ENCODE measurements at regions not wholly inside any gene's neighbourhood (a gene's known extent, or its start where the extent isn't known, plus 50 kb on each side); places are given as distances from the start of the nearest gene placed in this dataset.

DNA sequence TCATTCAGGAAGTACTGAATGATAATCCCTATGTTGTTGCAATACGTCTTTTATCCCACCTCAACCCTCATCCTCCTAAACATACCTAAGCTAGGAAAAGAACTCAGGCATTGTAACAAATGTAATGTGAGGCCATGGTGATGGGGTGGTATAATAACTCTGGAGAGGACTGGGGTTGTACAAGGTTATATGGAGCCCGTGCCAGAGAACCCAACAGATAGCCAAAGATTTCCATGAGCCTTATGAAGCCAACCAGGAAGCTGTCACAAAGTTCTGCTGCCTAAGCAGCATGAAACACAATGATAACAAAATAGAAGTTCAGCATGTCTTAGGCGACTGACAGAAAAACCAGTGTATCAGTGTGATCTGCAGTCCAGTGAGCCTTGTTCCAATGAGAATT lies 394.1 kb upstream of the NBEA start:
- TF ChIP-seq CTCF (IDR thresholded peaks at IDR 0.05) (no peak), POLR2A (IDR thresholded peaks at IDR 0.05) (no peak)
